ENCODE measurements at regions not wholly inside any gene's neighbourhood (a gene's known extent, or its start where the extent isn't known, plus 50 kb on each side); places are given as distances from the start of the nearest gene placed in this dataset.

DNA sequence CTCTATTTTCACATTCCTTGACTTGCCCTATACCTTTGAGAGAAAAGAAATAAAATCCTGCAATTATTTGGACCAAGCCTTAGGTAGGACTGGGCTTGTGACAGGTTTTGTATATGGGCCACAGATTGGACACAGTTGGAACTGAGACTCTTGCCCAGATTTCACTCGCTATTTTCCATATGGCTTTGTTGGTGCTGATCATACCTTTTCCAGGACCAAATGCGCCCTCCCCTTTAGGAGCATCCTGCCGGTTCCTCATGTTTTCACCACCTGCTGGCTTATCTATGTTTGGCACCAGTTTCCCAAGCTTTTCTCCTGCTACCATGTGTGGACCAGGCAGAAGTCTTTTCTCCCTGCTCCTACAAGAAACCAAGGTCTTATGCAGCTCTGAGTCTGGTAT, 494.9 kb downstream of the EPHA4 start:
- Histone ChIP-seq H3K9me3 (ENCODE audit: control insufficient read depth, insufficient read depth, low read length) (no peaks in the 10 kb centered on the region; the same call in 1 of the 2 replicates), H3K4me3 (ENCODE audit: low read length) (no peak overlapping the region), H3F3A (ENCODE audit: control insufficient read depth, insufficient read depth) (no peaks in the 10 kb centered on the region), H3K27ac (ENCODE audit: low read depth, low read length) (no peak overlapping the region), H3K79me2 (ENCODE audit: control insufficient read depth, low read length) (no peaks in the 10 kb centered on the region), H3K9me2 (replicated peaks; ENCODE audit: control insufficient read depth, low read length) (no peaks in the 10 kb centered on the region), H3K27me3 (ENCODE audit: control insufficient read depth, low read length) (no peaks in the 10 kb centered on the region), H3K4me1 (ENCODE audit: control insufficient read depth, low read length) (peaks cover 3% of the 10 kb centered on the region; the same call in 1 of the 2 replicates), H3K36me3 (ENCODE audit: control insufficient read depth, low read length) (no peaks in the 10 kb centered on the region), H4K20me1 (ENCODE audit: control insufficient read depth, insufficient read depth, low read depth, low read length) (no peaks in the 10 kb centered on the region), H3K4me2 (ENCODE audit: low read length) (no peak overlapping the region)
- no peak for TF ChIP-seq EZH2phosphoT487 (IDR thresholded peaks at IDR 0.05; ENCODE audit: borderline replicate concordance, low read length)

DNA sequence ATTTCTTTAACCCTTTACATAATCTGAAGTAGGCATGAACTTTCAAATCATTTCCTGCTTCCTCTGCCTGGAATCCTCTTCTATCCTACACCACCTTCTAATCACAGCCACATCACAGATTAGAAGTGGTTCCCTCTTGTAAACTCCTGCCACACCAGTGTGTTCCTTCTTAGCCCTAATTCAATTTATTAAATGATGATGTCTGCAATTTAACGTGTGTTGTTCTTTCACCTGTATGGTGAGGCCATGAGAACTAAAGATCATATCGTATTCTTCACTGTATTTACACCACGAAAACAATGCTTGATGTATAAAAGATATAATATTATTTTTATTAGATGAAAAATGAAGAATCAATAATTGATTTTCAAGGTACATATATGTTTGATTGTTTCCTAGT, 494.3 kb downstream of the EPHA4 start:
- no peak overlapping the region for H3K27ac ChIP-seq (ENCODE audit: low read depth, low read length)
- no peak overlapping the region for H3K4me3 ChIP-seq (ENCODE audit: low read length)
- H3K4me1 ChIP-seq (ENCODE audit: control insufficient read depth, low read length): peaks cover 3% of the 10 kb centered on the region; the same call in 1 of the 2 replicates
- H3K79me2 ChIP-seq (ENCODE audit: control insufficient read depth, low read length): no peaks in the 10 kb centered on the region
- no peak for TF ChIP-seq EZH2phosphoT487 (IDR thresholded peaks at IDR 0.05; ENCODE audit: borderline replicate concordance, low read length)
- TF ChIP-seq, protein P1, sequence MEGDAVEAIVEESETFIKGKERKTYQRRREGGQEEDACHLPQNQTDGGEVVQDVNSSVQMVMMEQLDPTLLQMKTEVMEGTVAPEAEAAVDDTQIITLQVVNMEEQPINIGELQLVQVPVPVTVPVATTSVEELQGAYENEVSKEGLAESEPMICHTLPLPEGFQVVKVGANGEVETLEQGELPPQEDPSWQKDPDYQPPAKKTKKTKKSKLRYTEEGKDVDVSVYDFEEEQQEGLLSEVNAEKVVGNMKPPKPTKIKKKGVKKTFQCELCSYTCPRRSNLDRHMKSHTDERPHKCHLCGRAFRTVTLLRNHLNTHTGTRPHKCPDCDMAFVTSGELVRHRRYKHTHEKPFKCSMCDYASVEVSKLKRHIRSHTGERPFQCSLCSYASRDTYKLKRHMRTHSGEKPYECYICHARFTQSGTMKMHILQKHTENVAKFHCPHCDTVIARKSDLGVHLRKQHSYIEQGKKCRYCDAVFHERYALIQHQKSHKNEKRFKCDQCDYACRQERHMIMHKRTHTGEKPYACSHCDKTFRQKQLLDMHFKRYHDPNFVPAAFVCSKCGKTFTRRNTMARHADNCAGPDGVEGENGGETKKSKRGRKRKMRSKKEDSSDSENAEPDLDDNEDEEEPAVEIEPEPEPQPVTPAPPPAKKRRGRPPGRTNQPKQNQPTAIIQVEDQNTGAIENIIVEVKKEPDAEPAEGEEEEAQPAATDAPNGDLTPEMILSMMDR (IDR thresholded peaks at IDR 0.05; ENCODE audit: low read depth, low read length, poor library complexity, severe bottlenecking): no peak
- H3K4me2 ChIP-seq (ENCODE audit: low read length): no peak overlapping the region
- no peaks in the 10 kb centered on the region for H3F3A ChIP-seq (ENCODE audit: control insufficient read depth, insufficient read depth)
- H3K9me3 ChIP-seq (ENCODE audit: control insufficient read depth, insufficient read depth, low read length): no peaks in the 10 kb centered on the region; the same call in 1 of the 2 replicates
- no peaks in the 10 kb centered on the region for H3K9me2 ChIP-seq (replicated peaks; ENCODE audit: control insufficient read depth, low read length)
- H3K27me3 ChIP-seq (ENCODE audit: control insufficient read depth, low read length): no peaks in the 10 kb centered on the region
- no peaks in the 10 kb centered on the region for H3K36me3 ChIP-seq (ENCODE audit: control insufficient read depth, low read length)
- H4K20me1 ChIP-seq (ENCODE audit: control insufficient read depth, insufficient read depth, low read depth, low read length): no peaks in the 10 kb centered on the region

DNA sequence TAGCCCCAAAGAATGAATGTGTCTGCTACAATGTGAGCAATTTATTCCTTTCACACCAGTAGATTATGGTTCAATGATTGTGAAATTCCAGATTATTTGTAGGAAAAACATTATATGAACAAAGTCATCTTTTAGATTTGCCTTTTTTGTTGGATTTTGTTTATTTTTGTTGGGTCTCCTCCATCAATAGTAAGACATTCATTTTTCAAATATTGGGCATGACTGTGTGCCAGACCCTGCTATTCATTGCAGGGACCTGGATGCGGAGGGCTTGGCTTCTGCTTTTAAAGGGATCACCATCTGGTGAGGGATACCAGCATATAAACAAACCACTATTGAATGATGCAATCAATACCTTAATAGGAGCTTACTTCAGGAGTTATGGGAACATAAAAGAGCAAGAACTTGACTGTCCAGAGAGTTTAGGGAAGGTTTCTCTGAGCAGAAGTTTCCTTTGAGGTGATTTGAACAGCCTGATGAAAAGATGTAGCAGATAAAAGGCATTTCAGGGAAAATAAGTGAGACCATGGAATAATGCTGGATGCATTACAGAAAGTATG, 486.7 kb downstream of the EPHA4 start:
- H3K36me3 ChIP-seq (ENCODE audit: control insufficient read depth, low read length): no peaks in the 10 kb centered on the region
- H3K4me2 ChIP-seq (ENCODE audit: low read length): no peak overlapping the region
- H3F3A ChIP-seq (ENCODE audit: control insufficient read depth, insufficient read depth): no peaks in the 10 kb centered on the region
- TF ChIP-seq EZH2phosphoT487 (IDR thresholded peaks at IDR 0.05; ENCODE audit: borderline replicate concordance, low read length): no peak
- TF ChIP-seq, protein P1 (IDR thresholded peaks at IDR 0.05; ENCODE audit: low read depth, low read length, poor library complexity, severe bottlenecking): no peak
- no peaks in the 10 kb centered on the region for H3K9me2 ChIP-seq (replicated peaks; ENCODE audit: control insufficient read depth, low read length)
- H3K4me1 ChIP-seq (ENCODE audit: control insufficient read depth, low read length): no peaks in the 10 kb centered on the region
- no peaks in the 10 kb centered on the region for H3K9me3 ChIP-seq (ENCODE audit: control insufficient read depth, insufficient read depth, low read length)
- H4K20me1 ChIP-seq (ENCODE audit: control insufficient read depth, insufficient read depth, low read depth, low read length): no peaks in the 10 kb centered on the region
- no peak overlapping the region for H3K4me3 ChIP-seq (ENCODE audit: low read length)
- H3K79me2 ChIP-seq (ENCODE audit: control insufficient read depth, low read length): no peaks in the 10 kb centered on the region
- H3K27ac ChIP-seq (ENCODE audit: low read depth, low read length): no peak overlapping the region
- no peaks in the 10 kb centered on the region for H3K27me3 ChIP-seq (ENCODE audit: control insufficient read depth, low read length)

DNA sequence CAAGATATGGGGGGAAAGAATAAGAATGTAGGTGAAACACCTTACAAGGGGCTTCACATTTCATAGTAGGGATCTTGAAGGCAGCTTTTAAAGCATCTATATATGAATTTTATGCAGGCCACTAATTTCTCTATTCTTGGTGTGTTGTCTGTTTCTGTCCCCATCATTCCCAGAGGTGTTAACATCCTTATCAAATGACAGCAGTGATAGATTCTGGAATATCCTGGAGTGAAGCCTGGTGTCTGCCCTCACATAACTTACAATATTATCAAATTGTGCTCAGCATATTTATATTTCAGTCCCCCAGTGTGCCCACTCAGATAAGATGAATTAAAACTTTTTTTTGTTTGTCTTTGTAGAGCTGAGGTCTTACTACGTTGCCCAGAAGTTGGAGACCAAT, 486.2 kb downstream of the EPHA4 start:
- Histone ChIP-seq H4K20me1 (ENCODE audit: control insufficient read depth, insufficient read depth, low read depth, low read length) (no peaks in the 10 kb centered on the region), H3K4me2 (ENCODE audit: low read length) (no peak overlapping the region), H3K27me3 (ENCODE audit: control insufficient read depth, low read length) (no peaks in the 10 kb centered on the region), H3F3A (ENCODE audit: control insufficient read depth, insufficient read depth) (no peaks in the 10 kb centered on the region), H3K27ac (ENCODE audit: low read depth, low read length) (no peak overlapping the region), H3K4me3 (ENCODE audit: low read length) (no peak overlapping the region), H3K4me1 (ENCODE audit: control insufficient read depth, low read length) (no peaks in the 10 kb centered on the region), H3K79me2 (ENCODE audit: control insufficient read depth, low read length) (no peaks in the 10 kb centered on the region), H3K9me3 (ENCODE audit: control insufficient read depth, insufficient read depth, low read length) (no peaks in the 10 kb centered on the region), H3K36me3 (ENCODE audit: control insufficient read depth, low read length) (no peaks in the 10 kb centered on the region), H3K9me2 (replicated peaks; ENCODE audit: control insufficient read depth, low read length) (no peaks in the 10 kb centered on the region)
- TF ChIP-seq EZH2phosphoT487 (IDR thresholded peaks at IDR 0.05; ENCODE audit: borderline replicate concordance, low read length): no peak
- TF ChIP-seq, protein P1 (IDR thresholded peaks at IDR 0.05; ENCODE audit: low read depth, low read length, poor library complexity, severe bottlenecking): no peak
